ENCODE measurements at regions not wholly inside any gene's neighbourhood (a gene's known extent, or its start where the extent isn't known, plus 50 kb on each side); places are given as distances from the start of the nearest gene placed in this dataset.

DNA sequence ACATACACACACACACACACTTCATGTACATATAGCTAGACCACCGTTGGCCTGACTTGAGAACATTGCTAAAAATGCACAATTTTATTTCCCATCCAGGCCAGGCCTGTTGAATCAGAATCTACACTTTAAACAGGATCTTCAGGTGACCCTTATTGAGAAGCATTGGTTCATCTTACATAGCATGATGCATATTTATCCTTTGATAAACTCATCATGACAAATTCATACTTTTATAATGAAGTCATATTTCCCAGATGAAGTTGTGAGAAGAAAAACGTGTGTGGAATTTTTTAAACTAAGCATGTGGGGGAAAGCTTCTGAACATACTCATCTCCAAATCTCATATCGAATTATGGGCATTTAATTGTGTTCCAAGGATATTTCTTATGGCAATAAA is 877.7 kb downstream of the MRPL39 start:
- Histone ChIP-seq H3K9me3 (ENCODE audit: control insufficient read depth, insufficient read depth, low read length) (peaks cover 18% of the 10 kb centered on the region), H3K9ac (ENCODE audit: low read depth, low read length) (no peak overlapping the region), H3K4me3 (ENCODE audit: low read depth, low read length) (no peak overlapping the region), H3K4me1 (ENCODE audit: control insufficient read depth, insufficient read depth, low read length) (no peaks in the 10 kb centered on the region), H3K27me3 (ENCODE audit: control insufficient read depth, insufficient read depth, low read length) (no peaks in the 10 kb centered on the region), H3K36me3 (ENCODE audit: control insufficient read depth, insufficient read depth, low read length) (no peaks in the 10 kb centered on the region)

DNA sequence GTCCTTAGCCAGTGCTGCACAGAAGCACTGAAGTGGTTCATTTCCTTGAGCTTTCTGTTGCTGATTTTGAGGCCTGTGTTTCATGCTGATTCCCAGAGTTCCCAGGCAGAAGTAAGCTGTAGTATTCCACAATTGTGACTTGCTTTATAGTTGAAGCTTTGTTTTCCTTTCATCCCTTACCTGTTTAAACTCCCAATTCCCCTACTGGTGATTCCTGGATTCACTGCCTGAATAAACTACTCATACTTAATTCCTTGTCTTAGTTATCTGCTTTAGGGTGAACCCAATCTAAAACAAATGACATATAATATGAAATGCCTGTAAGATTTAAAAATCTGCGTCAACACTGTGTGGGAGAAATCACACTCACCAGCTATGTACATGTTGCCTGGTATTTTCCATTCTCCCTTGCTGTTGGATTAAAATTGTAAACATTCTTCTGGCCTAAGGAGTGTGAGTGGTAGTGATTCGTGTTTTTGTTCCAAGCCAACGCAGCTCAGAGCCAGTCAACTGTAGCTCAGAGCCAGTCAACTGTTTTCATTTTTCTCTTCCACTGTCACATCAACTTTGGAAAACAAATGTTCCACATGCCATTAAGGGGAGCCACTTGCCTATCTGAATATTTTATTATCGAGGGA is 879.4 kb downstream of the MRPL39 start:
- no peak overlapping the region for H3K4me3 ChIP-seq (ENCODE audit: low read depth, low read length)
- H3K9ac ChIP-seq (ENCODE audit: low read depth, low read length), result no peak overlapping the region
- H3K4me1 ChIP-seq (ENCODE audit: control insufficient read depth, insufficient read depth, low read length), result no peaks in the 10 kb centered on the region
- H3K9me3 ChIP-seq (ENCODE audit: control insufficient read depth, insufficient read depth, low read length), result peaks cover 18% of the 10 kb centered on the region
- H3K27me3 ChIP-seq (ENCODE audit: control insufficient read depth, insufficient read depth, low read length), result no peaks in the 10 kb centered on the region
- no peaks in the 10 kb centered on the region for H3K36me3 ChIP-seq (ENCODE audit: control insufficient read depth, insufficient read depth, low read length)

DNA sequence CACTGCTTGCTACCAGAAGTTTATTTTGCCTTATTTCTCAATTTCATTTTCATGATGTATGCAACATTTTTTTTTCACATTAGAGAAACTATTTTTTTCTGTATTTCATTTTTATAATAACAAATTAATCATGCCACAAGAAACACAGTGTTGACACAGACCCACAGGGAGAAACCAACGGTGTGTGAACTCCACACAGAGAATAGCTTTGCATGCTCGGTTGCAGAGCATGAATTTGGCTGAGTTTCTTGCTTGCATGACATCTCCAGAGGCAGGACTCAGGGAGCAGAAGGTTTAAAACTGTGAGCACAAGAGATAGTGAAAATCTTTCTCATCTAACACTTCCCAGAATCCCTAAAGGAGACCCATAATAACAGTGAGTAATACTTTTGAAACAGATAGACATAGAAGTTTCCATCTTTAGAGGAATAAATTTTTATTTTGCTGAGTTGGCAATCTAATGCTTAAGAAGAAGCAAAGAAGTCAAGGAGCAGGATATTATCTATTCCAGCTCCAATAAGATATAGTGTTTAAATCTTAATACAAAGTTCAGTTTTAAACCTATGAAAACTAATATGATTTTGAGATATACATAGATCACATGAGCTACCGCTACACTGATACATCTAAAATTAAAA is 890.9 kb downstream of the MRPL39 start:
- no peak overlapping the region for H3K4me3 ChIP-seq (ENCODE audit: low read depth, low read length)
- H3K9ac ChIP-seq (ENCODE audit: low read depth, low read length), result no peak overlapping the region
- H3K36me3 ChIP-seq (ENCODE audit: control insufficient read depth, insufficient read depth, low read length), result no peaks in the 10 kb centered on the region
- peaks cover 18% of the 10 kb centered on the region for H3K9me3 ChIP-seq (ENCODE audit: control insufficient read depth, insufficient read depth, low read length)
- no peaks in the 10 kb centered on the region for H3K4me1 ChIP-seq (ENCODE audit: control insufficient read depth, insufficient read depth, low read length)
- H3K27me3 ChIP-seq (ENCODE audit: control insufficient read depth, insufficient read depth, low read length), result no peaks in the 10 kb centered on the region

DNA sequence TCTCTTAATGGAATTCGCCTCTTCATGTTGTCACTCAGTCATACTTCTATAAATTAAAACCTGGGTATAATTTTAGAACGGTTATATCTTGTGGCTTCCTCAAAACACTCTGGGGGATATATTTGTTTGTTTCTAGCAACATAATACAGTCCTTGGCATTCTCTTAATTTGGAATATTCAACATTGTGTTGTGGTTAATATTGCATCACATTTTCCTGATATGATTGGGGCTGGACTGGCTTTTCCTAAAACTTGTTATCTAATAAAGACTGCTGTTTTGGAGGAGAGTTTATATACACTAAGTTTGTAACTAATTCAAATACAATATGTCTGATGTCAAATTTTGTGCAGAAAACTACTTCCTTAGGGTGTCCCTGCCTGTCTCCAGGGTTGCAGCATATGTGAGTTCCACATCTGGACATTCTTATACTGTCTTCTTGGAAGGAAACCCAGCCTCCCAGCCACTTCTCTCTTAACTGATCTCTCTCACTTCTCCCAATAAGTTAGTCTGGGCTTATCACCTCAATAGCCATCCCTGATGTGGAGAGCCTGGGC is 892.6 kb downstream of the MRPL39 start:
- Histone ChIP-seq H3K27me3 (ENCODE audit: control insufficient read depth, insufficient read depth, low read length) (no peaks in the 10 kb centered on the region), H3K4me1 (ENCODE audit: control insufficient read depth, insufficient read depth, low read length) (no peaks in the 10 kb centered on the region), H3K4me3 (ENCODE audit: low read depth, low read length) (no peak overlapping the region), H3K9ac (ENCODE audit: low read depth, low read length) (no peak overlapping the region), H3K36me3 (ENCODE audit: control insufficient read depth, insufficient read depth, low read length) (no peaks in the 10 kb centered on the region), H3K9me3 (ENCODE audit: control insufficient read depth, insufficient read depth, low read length) (peaks cover 9% of the 10 kb centered on the region)

DNA sequence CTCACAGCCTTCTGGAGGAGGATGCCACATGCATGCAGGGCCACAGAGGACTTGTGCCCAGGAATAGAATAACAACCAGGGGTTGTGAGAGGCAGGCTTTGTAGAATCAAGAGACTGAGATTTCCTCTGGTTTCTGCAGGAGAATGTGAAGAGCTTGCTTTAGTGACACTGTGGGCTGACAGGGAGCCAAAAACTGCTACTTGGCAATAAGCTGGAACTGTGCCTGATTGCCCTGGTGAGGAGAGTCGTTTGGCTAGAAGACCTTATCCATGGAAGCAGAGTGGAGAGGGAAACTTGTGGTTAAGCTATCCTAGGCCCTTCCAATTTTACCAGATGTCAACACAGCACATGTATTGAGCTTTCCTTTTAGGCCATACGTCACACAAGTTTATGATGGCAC is 902.1 kb downstream of the MRPL39 start:
- Histone ChIP-seq H3K9ac (ENCODE audit: low read depth, low read length) (no peak overlapping the region), H3K4me1 (ENCODE audit: control insufficient read depth, insufficient read depth, low read length) (no peaks in the 10 kb centered on the region), H3K9me3 (ENCODE audit: control insufficient read depth, insufficient read depth, low read length) (peaks cover 3% of the 10 kb centered on the region), H3K27me3 (ENCODE audit: control insufficient read depth, insufficient read depth, low read length) (no peaks in the 10 kb centered on the region), H3K4me3 (ENCODE audit: low read depth, low read length) (no peak overlapping the region), H3K36me3 (ENCODE audit: control insufficient read depth, insufficient read depth, low read length) (no peaks in the 10 kb centered on the region)

DNA sequence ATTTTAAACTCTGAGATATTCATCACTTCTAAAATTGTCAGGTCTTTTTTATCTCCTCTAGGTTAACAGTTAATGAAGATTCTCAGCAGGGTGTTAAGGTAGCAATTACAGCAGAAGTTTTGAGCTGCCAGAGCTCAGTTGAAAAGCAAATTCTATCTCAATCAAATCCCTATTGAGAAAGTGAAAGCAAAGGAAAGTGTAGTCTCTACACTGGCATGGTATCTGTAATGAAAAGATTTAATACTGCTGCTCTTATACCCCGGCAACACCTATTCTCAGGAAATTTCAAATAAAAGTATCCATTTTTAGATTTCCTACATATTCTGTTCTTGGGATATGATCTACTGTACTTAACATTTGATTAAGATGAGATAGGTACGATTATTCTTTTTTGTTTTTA is 913.5 kb downstream of the MRPL39 start:
- H3K4me3 ChIP-seq (ENCODE audit: low read depth, low read length), result no peak overlapping the region
- H3K9ac ChIP-seq (ENCODE audit: low read depth, low read length), result no peak overlapping the region
- no peaks in the 10 kb centered on the region for H3K36me3 ChIP-seq (ENCODE audit: control insufficient read depth, insufficient read depth, low read length)
- H3K4me1 ChIP-seq (ENCODE audit: control insufficient read depth, insufficient read depth, low read length), result no peaks in the 10 kb centered on the region
- H3K9me3 ChIP-seq (ENCODE audit: control insufficient read depth, insufficient read depth, low read length), result peaks cover 19% of the 10 kb centered on the region
- no peaks in the 10 kb centered on the region for H3K27me3 ChIP-seq (ENCODE audit: control insufficient read depth, insufficient read depth, low read length)

DNA sequence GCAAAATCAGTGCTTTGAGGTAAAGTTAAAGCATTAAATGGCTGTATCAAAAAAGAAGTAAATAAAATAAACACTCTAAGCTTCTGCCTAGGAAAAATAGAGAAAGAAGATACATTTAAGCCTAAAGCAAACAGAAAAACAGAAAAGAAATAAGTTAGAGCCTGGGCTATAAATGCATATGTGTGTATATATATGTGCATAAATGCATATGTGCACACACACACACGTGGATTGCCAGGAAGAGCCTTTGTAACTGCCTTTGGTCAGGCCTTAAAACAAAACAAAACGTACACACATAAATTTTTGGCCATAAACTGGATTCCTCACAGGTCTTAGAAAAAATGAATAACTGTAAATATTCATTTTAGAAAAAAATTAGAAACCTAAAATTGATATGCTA is 925.8 kb downstream of the MRPL39 start:
- H3K36me3 ChIP-seq (ENCODE audit: control insufficient read depth, insufficient read depth, low read length), result no peaks in the 10 kb centered on the region
- no peak overlapping the region for H3K9ac ChIP-seq (ENCODE audit: low read depth, low read length)
- no peaks in the 10 kb centered on the region for H3K4me1 ChIP-seq (ENCODE audit: control insufficient read depth, insufficient read depth, low read length)
- H3K9me3 ChIP-seq (ENCODE audit: control insufficient read depth, insufficient read depth, low read length), result peaks cover 5% of the 10 kb centered on the region
- H3K27me3 ChIP-seq (ENCODE audit: control insufficient read depth, insufficient read depth, low read length), result no peaks in the 10 kb centered on the region
- no peak overlapping the region for H3K4me3 ChIP-seq (ENCODE audit: low read depth, low read length)

DNA sequence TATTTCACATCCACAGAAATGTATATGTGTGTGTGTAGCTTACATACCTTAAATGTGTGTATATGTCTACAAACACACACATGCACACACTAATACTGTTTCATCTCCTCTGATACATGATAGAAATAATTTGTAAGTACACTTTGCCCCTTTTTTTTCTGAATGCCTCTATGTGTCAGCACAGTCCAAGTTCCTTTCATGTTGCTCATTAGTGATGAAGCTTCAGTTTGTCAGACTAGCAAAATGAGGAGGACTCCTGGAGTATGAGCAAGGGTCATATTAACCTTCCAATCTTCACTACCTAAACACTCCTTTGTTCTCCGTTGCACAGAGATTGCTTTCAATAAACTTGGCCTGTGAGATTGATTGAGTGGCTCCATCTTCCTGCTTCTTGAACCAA is 935.4 kb downstream of the MRPL39 start:
- H3K9me3 ChIP-seq (ENCODE audit: control insufficient read depth, insufficient read depth, low read length), result peaks cover 17% of the 10 kb centered on the region
- H3K9ac ChIP-seq (ENCODE audit: low read depth, low read length), result no peak overlapping the region
- no peaks in the 10 kb centered on the region for H3K27me3 ChIP-seq (ENCODE audit: control insufficient read depth, insufficient read depth, low read length)
- no peaks in the 10 kb centered on the region for H3K36me3 ChIP-seq (ENCODE audit: control insufficient read depth, insufficient read depth, low read length)
- no peak overlapping the region for H3K4me3 ChIP-seq (ENCODE audit: low read depth, low read length)
- no peaks in the 10 kb centered on the region for H3K4me1 ChIP-seq (ENCODE audit: control insufficient read depth, insufficient read depth, low read length)

DNA sequence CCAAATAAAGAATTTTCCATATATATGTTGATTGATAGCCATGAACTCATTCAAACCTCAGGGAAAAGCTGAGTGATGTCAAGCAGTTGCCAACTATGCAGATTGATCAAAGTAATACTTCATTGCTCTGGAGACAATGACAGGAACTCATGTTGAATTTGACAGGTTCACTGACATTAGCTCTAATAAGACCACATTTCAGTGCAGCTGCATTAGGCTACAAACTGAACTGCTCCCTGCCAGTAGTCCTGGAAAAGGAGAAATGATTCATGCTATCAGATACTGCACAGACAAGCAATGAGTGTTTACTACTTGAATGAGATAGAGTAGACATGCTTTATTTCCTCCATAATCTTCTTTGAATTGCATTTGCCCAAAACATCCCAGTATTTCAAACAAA is 948.4 kb downstream of the MRPL39 start:
- H3K27me3 ChIP-seq (ENCODE audit: control insufficient read depth, insufficient read depth, low read length), result no peaks in the 10 kb centered on the region
- peaks cover 6% of the 10 kb centered on the region for H3K9me3 ChIP-seq (ENCODE audit: control insufficient read depth, insufficient read depth, low read length)
- no peak overlapping the region for H3K9ac ChIP-seq (ENCODE audit: low read depth, low read length)
- H3K4me1 ChIP-seq (ENCODE audit: control insufficient read depth, insufficient read depth, low read length), result no peaks in the 10 kb centered on the region
- no peaks in the 10 kb centered on the region for H3K36me3 ChIP-seq (ENCODE audit: control insufficient read depth, insufficient read depth, low read length)
- H3K4me3 ChIP-seq (ENCODE audit: low read depth, low read length), result no peak overlapping the region

DNA sequence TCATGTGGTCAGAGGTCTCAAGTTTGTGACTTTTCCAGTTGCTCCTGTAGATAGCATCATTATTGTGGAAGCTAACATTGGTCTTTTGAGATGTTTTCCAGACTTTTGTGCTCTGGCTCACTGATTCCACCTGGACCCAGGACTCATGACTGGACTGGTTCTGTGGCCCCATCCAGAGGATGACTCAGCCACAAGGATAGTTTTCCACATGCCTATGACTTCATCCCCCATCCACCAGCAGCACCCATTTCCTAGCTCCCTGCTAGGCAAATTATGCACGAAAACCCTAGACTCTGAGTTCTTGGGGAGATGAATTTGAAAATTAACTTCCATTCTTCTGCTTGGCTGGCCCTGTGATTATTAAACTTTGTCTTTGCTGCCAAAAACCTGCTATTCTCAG is 949.3 kb downstream of the MRPL39 start:
- H3K9ac ChIP-seq (ENCODE audit: low read depth, low read length), result no peak overlapping the region
- H3K4me1 ChIP-seq (ENCODE audit: control insufficient read depth, insufficient read depth, low read length), result no peaks in the 10 kb centered on the region
- H3K4me3 ChIP-seq (ENCODE audit: low read depth, low read length), result no peak overlapping the region
- peaks cover 13% of the 10 kb centered on the region for H3K9me3 ChIP-seq (ENCODE audit: control insufficient read depth, insufficient read depth, low read length)
- H3K27me3 ChIP-seq (ENCODE audit: control insufficient read depth, insufficient read depth, low read length), result no peaks in the 10 kb centered on the region
- H3K36me3 ChIP-seq (ENCODE audit: control insufficient read depth, insufficient read depth, low read length), result no peaks in the 10 kb centered on the region

DNA sequence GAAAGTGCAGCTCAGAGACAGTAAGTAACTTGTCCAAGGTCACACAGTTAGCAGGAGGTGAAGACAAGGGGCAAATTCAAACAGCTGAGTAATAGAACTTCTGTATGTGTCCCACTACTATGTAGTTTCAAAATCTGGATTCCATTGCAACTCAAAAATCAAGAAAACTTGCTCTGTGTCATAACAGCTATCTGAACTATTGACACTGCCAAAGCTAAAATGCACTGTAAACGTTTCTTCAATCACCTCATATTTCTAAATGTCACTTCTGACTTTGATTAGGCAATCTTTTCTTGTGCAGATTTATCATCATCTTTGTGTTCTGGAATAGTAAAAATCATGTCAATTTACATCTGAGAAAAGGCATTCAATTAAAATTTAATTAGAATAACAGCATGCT is 957.6 kb downstream of the MRPL39 start:
- H3K36me3 ChIP-seq (ENCODE audit: control insufficient read depth, insufficient read depth, low read length), result no peaks in the 10 kb centered on the region
- no peak overlapping the region for H3K9ac ChIP-seq (ENCODE audit: low read depth, low read length)
- peaks cover 8% of the 10 kb centered on the region for H3K9me3 ChIP-seq (ENCODE audit: control insufficient read depth, insufficient read depth, low read length)
- H3K4me3 ChIP-seq (ENCODE audit: low read depth, low read length), result no peak overlapping the region
- no peaks in the 10 kb centered on the region for H3K4me1 ChIP-seq (ENCODE audit: control insufficient read depth, insufficient read depth, low read length)
- no peaks in the 10 kb centered on the region for H3K27me3 ChIP-seq (ENCODE audit: control insufficient read depth, insufficient read depth, low read length)

DNA sequence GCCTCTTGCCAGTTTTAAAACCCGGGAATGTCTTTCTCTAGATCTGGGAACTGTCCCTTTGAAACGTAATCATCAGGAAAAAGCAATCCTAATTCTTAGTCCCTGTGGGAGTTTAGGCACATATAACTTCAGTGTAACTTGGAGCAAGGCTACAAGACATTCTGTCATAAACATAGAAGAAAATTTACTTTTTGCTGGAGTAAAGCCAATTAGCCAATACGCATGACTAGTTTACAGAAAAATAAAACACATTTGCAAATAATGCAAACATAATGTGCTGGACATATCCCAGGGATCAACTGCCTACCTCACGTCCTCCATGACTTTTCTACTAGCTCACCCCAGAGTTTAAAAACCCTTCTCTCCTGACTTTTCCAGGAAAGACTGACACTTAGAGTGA is 970.6 kb downstream of the MRPL39 start:
- H3K4me3 ChIP-seq (ENCODE audit: low read depth, low read length), result no peak overlapping the region
- H3K4me1 ChIP-seq (ENCODE audit: control insufficient read depth, insufficient read depth, low read length), result no peaks in the 10 kb centered on the region
- no peaks in the 10 kb centered on the region for H3K27me3 ChIP-seq (ENCODE audit: control insufficient read depth, insufficient read depth, low read length)
- H3K36me3 ChIP-seq (ENCODE audit: control insufficient read depth, insufficient read depth, low read length), result no peaks in the 10 kb centered on the region
- H3K9ac ChIP-seq (ENCODE audit: low read depth, low read length), result no peak overlapping the region
- peaks cover 9% of the 10 kb centered on the region for H3K9me3 ChIP-seq (ENCODE audit: control insufficient read depth, insufficient read depth, low read length)
